CD14-positive monocyte (primary cell): ENCODE measurements at regions not wholly inside any gene's neighbourhood (a gene's known extent, or its start where the extent isn't known, plus 50 kb on each side); places are given as distances from the start of the nearest gene placed in this dataset.

Source experiments
- DNase-seq, 3 donors: peaks; one replicate each; pipeline ENCODE4 v3.0.0-alpha.2; 2011 to 2022
- H2AFZ ChIP-seq: 2 replicates; pipeline ENCODE4 v1.6.0; 2012; ENCODE audit warnings: mild to moderate bottlenecking, low read depth, low read length, inconsistent platforms; ENCODE audit not compliant: insufficient read depth, poor library complexity, severe bottlenecking
- H3K27ac ChIP-seq, 2 donors: 1 replicate in 1 of 2; 2 replicates in 1 of 2; pipeline ENCODE4 v1.5.1; 2012 to 2013; ENCODE audit warnings: low read length in 2 of 2, control low read depth in 1 of 2, inconsistent platforms in 1 of 2, low read depth in 1 of 2, mild to moderate bottlenecking in 1 of 2
- H3K27me3 ChIP-seq, 2 donors: one replicate each; pipeline versions ENCODE4 v1.6.0 to v1.6.1; 2011 to 2013; ENCODE audit warnings: low read length in 2 of 2; ENCODE audit not compliant: control insufficient read depth in 2 of 2, insufficient read depth in 2 of 2
- H3K36me3 ChIP-seq, 2 donors: replicated peaks in 1 of 2; 1 replicate in 1 of 2; 2 replicates in 1 of 2; pipeline versions ENCODE4 v1.5.1 to v1.6.1; 2012 to 2013; ENCODE audit warnings: low read length in 2 of 2, control low read depth in 1 of 2, inconsistent platforms in 1 of 2, mild to moderate bottlenecking in 1 of 2; ENCODE audit not compliant: insufficient read depth in 2 of 2, control insufficient read depth in 1 of 2
- H3K4me1 ChIP-seq, 2 donors: 1 replicate in 1 of 2; 2 replicates in 1 of 2; pipeline versions ENCODE4 v1.5.1 to v1.6.1; 2012 to 2013; ENCODE audit warnings: low read length in 2 of 2, control low read depth in 1 of 2, inconsistent platforms in 1 of 2, mild to moderate bottlenecking in 1 of 2, moderate library complexity in 1 of 2; ENCODE audit not compliant: insufficient read depth in 2 of 2, control insufficient read depth in 1 of 2
- H3K4me2 ChIP-seq: replicated peaks from 2 replicates; pipeline ENCODE3; 2012; ENCODE audit warnings: low read length, moderate library complexity, mild to moderate bottlenecking; ENCODE audit not compliant: poor library complexity, severe bottlenecking; ENCODE audit errors: extremely low read depth
- H3K4me3 ChIP-seq, 3 experiments: fragments of 200-600 bp in 1 of 3; sonication (generic) in 1 of 3; replicated peaks in 1 of 3; 1 replicate in 2 of 3; 2 replicates in 1 of 3; pipeline ENCODE4 v1.5.1; 2011 to 2013; ENCODE audit warnings: low read length in 3 of 3, mild to moderate bottlenecking in 3 of 3, control low read depth in 2 of 3, low read depth in 2 of 3, inconsistent platforms in 1 of 3, moderate library complexity in 1 of 3
- H3K79me2 ChIP-seq: 2 replicates; pipeline ENCODE4 v1.6.0; 2012; ENCODE audit warnings: mild to moderate bottlenecking, control low read depth, inconsistent platforms, low read length, moderate library complexity; ENCODE audit not compliant: insufficient read depth
- H3K9ac ChIP-seq: 2 replicates; pipeline ENCODE4 v1.6.0; 2017; ENCODE audit warnings: low read length, mild to moderate bottlenecking; ENCODE audit not compliant: insufficient read depth, poor library complexity, severe bottlenecking
- H3K9me3 ChIP-seq, 2 donors: replicated peaks in 1 of 2; 1 replicate in 1 of 2; 2 replicates in 1 of 2; pipeline versions ENCODE4 v1.5.1 to v1.6.1; 2012 to 2013; ENCODE audit warnings: low read length in 2 of 2, control low read depth in 1 of 2; ENCODE audit not compliant: control insufficient read depth in 1 of 2, insufficient read depth in 1 of 2
- H4K20me1 ChIP-seq: 2 replicates; pipeline ENCODE4 v1.6.0; 2012; ENCODE audit warnings: mild to moderate bottlenecking, low read length, control low read depth, moderate library complexity; ENCODE audit not compliant: insufficient read depth
- H3K27ac Mint-ChIP-seq, 7 donors: one replicate each; pipeline ENCODE4 v1.8.0; 2020; ENCODE audit warnings: mild to moderate bottlenecking in 7 of 7, mixed read lengths in 7 of 7, moderate library complexity in 6 of 7, inconsistent platforms in 2 of 7
- H3K27me3 Mint-ChIP-seq, 3 donors: one replicate each; pipeline ENCODE4 v1.8.0; 2021 to 2022; ENCODE audit warnings: low read depth in 3 of 3, mild to moderate bottlenecking in 3 of 3, mixed read lengths in 3 of 3, moderate library complexity in 3 of 3, inconsistent platforms in 1 of 3
- H3K36me3 Mint-ChIP-seq, 2 donors: one replicate each; pipeline ENCODE4 v1.8.0; 2020; ENCODE audit warnings: mixed read lengths in 2 of 2, inconsistent platforms in 1 of 2, mild to moderate bottlenecking in 1 of 2
- H3K4me1 Mint-ChIP-seq: one replicate; pipeline ENCODE4 v1.8.0; 2020; ENCODE audit warnings: mild to moderate bottlenecking, mixed read lengths
- H3K4me3 Mint-ChIP-seq, 2 donors: one replicate each; pipeline ENCODE4 v1.8.0; 2020; ENCODE audit warnings: mild to moderate bottlenecking in 2 of 2, mixed read lengths in 2 of 2, moderate library complexity in 1 of 2
- H3K9me3 Mint-ChIP-seq, 7 donors: one replicate each; pipeline ENCODE4 v1.8.0; 2020 to 2022; ENCODE audit warnings: mixed read lengths in 7 of 7, mild to moderate bottlenecking in 6 of 7, moderate library complexity in 6 of 7, inconsistent platforms in 2 of 7
- WGBS: methylation state at CpG from one replicate; pipeline ENCODE4 v1.1.5; 2013; ENCODE audit warnings: missing lambda C conversion rate; ENCODE audit not compliant: insufficient coverage; 5-methylcytosine and 5-hydroxymethylcytosine counted together
- intact Hi-C, 2 donors: fragments of 100-400 bp; cut with micrococcal nuclease; formaldehyde crosslinking; loops; one replicate each; pipeline versions ENCODE4 v1.15.0 to v1.15.1; 2023
- TF ChIP-seq, protein P1 (sequence below): fragments of 200-600 bp; IDR thresholded peaks from one replicate; pipeline ENCODE4 v1.8.0; 2022; ENCODE audit warnings: antibody characterized with exemption, mild to moderate bottlenecking

- Mint-ChIP-seq H3K4me1 (peaks cover 11% of the 10 kb centered on the region), H3K36me3 (peaks cover 7 to 16% of the 10 kb centered on the region in 2 donors), H3K27me3 (no peaks in the 10 kb centered on the region), H3K9me3 (no peaks in the 10 kb centered on the region), H3K4me3 (no peak overlapping the region), H3K27ac (no peak overlapping the region)
- Histone ChIP-seq H3K4me1 (peaks cover 4 to 5% of the 10 kb centered on the region in 2 donors), H3K9me3 (no peaks in the 10 kb centered on the region), H3K27me3 (no peaks in the 10 kb centered on the region), H2AFZ (no peak overlapping the region), H3K36me3 (peaks cover 0 to 8% of the 10 kb centered on the region in 2 donors), H3K79me2 (no peaks in the 10 kb centered on the region), H3K4me3 (no peak overlapping the region), H4K20me1 (no peaks in the 10 kb centered on the region), H3K27ac (no peak overlapping the region), H3K4me2 (no peak overlapping the region), H3K9ac (no peak overlapping the region)
- intact Hi-C loops = no loop called here
- TF ChIP-seq, protein P1, sequence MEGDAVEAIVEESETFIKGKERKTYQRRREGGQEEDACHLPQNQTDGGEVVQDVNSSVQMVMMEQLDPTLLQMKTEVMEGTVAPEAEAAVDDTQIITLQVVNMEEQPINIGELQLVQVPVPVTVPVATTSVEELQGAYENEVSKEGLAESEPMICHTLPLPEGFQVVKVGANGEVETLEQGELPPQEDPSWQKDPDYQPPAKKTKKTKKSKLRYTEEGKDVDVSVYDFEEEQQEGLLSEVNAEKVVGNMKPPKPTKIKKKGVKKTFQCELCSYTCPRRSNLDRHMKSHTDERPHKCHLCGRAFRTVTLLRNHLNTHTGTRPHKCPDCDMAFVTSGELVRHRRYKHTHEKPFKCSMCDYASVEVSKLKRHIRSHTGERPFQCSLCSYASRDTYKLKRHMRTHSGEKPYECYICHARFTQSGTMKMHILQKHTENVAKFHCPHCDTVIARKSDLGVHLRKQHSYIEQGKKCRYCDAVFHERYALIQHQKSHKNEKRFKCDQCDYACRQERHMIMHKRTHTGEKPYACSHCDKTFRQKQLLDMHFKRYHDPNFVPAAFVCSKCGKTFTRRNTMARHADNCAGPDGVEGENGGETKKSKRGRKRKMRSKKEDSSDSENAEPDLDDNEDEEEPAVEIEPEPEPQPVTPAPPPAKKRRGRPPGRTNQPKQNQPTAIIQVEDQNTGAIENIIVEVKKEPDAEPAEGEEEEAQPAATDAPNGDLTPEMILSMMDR = no peak
- no peak for DNase-seq
- WGBS = no CpG with 5 or more reads among the region's 3 CpGs
These were observed 157.4 kb downstream of the SIPA1L2 start for GRCh38 chr1:232472485-232473041.

- Histone ChIP-seq H3K27ac (no peak overlapping the region), H2AFZ (no peak overlapping the region), H3K27me3 (no peaks in the 10 kb centered on the region), H3K4me1 (peaks cover 4 to 5% of the 10 kb centered on the region in 2 donors), H3K4me3 (no peak overlapping the region), H3K36me3 (peaks cover 0 to 8% of the 10 kb centered on the region in 2 donors), H3K9me3 (no peaks in the 10 kb centered on the region), H3K79me2 (no peaks in the 10 kb centered on the region), H4K20me1 (no peaks in the 10 kb centered on the region), H3K9ac (no peak overlapping the region), H3K4me2 (no peak overlapping the region)
- H3K27me3 Mint-ChIP-seq = no peaks in the 10 kb centered on the region
- peaks cover 7 to 13% of the 10 kb centered on the region in 2 donors for H3K36me3 Mint-ChIP-seq
- DNase-seq = peak in 2 of 3 donors; percentile 1 to 39
- no peak overlapping the region for H3K4me3 Mint-ChIP-seq
- H3K4me1 Mint-ChIP-seq = peaks cover 11% of the 10 kb centered on the region
- no CpG with 5 or more reads among the region's 5 CpGs for WGBS
- no peak overlapping the region for H3K27ac Mint-ChIP-seq
- TF ChIP-seq, protein P1 = no peak
- peaks cover 0 to 2% (median 0%) of the 10 kb centered on the region in 7 donors for H3K9me3 Mint-ChIP-seq
- intact Hi-C loops = no loop called here
These were observed 158.7 kb downstream of the SIPA1L2 start for GRCh38 chr1:232471250-232471649.
